ENCODE measurements at regions not wholly inside any gene's neighbourhood (a gene's known extent, or its start where the extent isn't known, plus 50 kb on each side); places are given as distances from the start of the nearest gene placed in this dataset.
"Not testable (repeated sequence)": the region's sequence is repeated elsewhere in the genome, so short reads cannot be mapped to it uniquely, and the experiment has no call there.

DNA sequence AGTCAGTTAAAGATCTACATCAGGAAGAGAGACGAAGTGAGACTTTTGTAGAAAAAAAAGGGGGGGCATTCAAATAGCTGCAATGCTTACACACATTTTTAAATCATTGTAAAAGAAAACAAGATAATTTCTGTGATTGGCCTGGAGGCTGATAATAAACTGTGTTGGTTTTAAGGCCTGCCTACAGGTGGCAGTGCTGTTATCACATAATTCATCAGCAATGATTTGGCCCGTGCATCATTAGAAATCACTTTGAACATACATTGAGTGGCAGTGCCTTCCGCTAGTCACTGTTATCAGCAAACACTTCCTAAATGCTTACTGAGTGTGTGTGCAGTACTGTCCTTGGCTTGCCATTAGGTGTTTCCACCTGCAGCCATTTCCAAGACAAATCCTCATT is 831.9 kb downstream of the TRIML1 start:
- Histone ChIP-seq H3K4me1 (no peaks in the 10 kb centered on the region), H3K27me3 (no peaks in the 10 kb centered on the region), H3K4me3 (no peak overlapping the region), H3K27ac (no peak overlapping the region), H3K9me3 (no peaks in the 10 kb centered on the region), H3K36me3 (no peaks in the 10 kb centered on the region)
- no peak for DNase-seq (ENCODE audit: extremely low spot score in 2 of 2)
- intact Hi-C loops (cut with DNase I), result no loop called here
- no peak for TF ChIP-seq POLR2A (IDR thresholded peaks at IDR 0.05)
- no peak for TF ChIP-seq POLR2AphosphoS5 (IDR thresholded peaks at IDR 0.05; ENCODE audit: insufficient read depth in 1 of 2, low read depth in 1 of 2)
- TF ChIP-seq, protein P1, sequence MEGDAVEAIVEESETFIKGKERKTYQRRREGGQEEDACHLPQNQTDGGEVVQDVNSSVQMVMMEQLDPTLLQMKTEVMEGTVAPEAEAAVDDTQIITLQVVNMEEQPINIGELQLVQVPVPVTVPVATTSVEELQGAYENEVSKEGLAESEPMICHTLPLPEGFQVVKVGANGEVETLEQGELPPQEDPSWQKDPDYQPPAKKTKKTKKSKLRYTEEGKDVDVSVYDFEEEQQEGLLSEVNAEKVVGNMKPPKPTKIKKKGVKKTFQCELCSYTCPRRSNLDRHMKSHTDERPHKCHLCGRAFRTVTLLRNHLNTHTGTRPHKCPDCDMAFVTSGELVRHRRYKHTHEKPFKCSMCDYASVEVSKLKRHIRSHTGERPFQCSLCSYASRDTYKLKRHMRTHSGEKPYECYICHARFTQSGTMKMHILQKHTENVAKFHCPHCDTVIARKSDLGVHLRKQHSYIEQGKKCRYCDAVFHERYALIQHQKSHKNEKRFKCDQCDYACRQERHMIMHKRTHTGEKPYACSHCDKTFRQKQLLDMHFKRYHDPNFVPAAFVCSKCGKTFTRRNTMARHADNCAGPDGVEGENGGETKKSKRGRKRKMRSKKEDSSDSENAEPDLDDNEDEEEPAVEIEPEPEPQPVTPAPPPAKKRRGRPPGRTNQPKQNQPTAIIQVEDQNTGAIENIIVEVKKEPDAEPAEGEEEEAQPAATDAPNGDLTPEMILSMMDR (IDR thresholded peaks at IDR 0.05), result no peak

- DNase-seq (ENCODE audit: extremely low spot score in 2 of 2), result no peak
- intact Hi-C loops (cut with DNase I), result no loop called here
- TF ChIP-seq POLR2AphosphoS5 (IDR thresholded peaks at IDR 0.05; ENCODE audit: insufficient read depth in 1 of 2, low read depth in 1 of 2) (no peak), POLR2A (IDR thresholded peaks at IDR 0.05) (no peak)
- TF ChIP-seq, protein P1 (IDR thresholded peaks at IDR 0.05), result no peak
- Histone ChIP-seq H3K4me1 (peaks cover 5% of the 10 kb centered on the region), H3K9me3 (no peaks in the 10 kb centered on the region), H3K27me3 (no peaks in the 10 kb centered on the region), H3K4me3 (no peak overlapping the region), H3K36me3 (no peaks in the 10 kb centered on the region), H3K27ac (no peak overlapping the region)
Observed at GRCh38 chr4:188975271-188975670, 836.0 kb downstream of the TRIML1 start.

DNA sequence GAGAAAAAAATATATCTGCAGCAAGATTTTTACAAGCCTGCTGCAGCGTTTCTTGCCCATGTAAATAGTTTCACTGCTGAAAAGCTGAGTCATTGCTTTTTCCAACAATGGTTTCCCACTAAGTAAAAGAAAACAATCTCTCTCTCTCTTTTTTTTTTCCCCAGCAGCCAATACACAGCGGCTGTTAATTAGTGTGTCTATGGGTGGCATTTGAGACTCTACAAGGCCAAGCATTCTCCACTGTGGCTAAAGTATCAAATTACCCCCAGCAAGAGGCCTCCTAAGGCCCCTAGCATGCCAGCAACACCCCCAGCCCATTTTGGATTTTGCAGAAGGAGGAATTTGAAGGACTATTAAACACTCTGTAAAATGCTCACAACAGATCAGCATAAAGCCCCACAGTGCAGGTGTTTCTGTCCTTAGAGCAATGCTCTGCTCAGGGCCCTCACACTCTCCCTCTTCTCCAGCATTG is 837.4 kb downstream of the TRIML1 start:
- DNase-seq (ENCODE audit: extremely low spot score in 2 of 2), result no peak
- Histone ChIP-seq H3K4me1 (peaks cover 5% of the 10 kb centered on the region), H3K27me3 (no peaks in the 10 kb centered on the region), H3K36me3 (no peaks in the 10 kb centered on the region), H3K27ac (no peak overlapping the region), H3K4me3 (no peak overlapping the region), H3K9me3 (no peaks in the 10 kb centered on the region)
- intact Hi-C loops (cut with DNase I), result no loop called here
- TF ChIP-seq POLR2A (IDR thresholded peaks at IDR 0.05) (no peak), POLR2AphosphoS5 (IDR thresholded peaks at IDR 0.05; ENCODE audit: insufficient read depth in 1 of 2, low read depth in 1 of 2) (no peak)
- TF ChIP-seq, protein P1 (IDR thresholded peaks at IDR 0.05), result no peak

- H3K4me3 ChIP-seq; H3K4me1 ChIP-seq; H3K9me3 ChIP-seq; H3K36me3 ChIP-seq; H3K27ac ChIP-seq; intact Hi-C loops (cut with DNase I); DNase-seq (ENCODE audit: extremely low spot score in 2 of 2); H3K27me3 ChIP-seq: not testable (repeated sequence)
Observed at GRCh38 chr4:188977232-188977631, 838.0 kb downstream of the TRIML1 start.

- TF ChIP-seq POLR2AphosphoS5 (IDR thresholded peaks at IDR 0.05; ENCODE audit: insufficient read depth in 1 of 2, low read depth in 1 of 2), result no peak
- TF ChIP-seq POLR2A (IDR thresholded peaks at IDR 0.05), result no peak
- TF ChIP-seq, protein P1 (IDR thresholded peaks at IDR 0.05), result no peak
- intact Hi-C loops (cut with DNase I), result no loop called here
Observed at GRCh38 chr4:188984518-188984917, 845.3 kb downstream of the TRIML1 start.

More at GRCh38 chr4:188984518-188984917, 845.3 kb downstream of the TRIML1 start:
- Histone ChIP-seq H3K27ac (no peak overlapping the region), H3K36me3 (no peaks in the 10 kb centered on the region), H3K9me3 (no peaks in the 10 kb centered on the region), H3K4me3 (no peak overlapping the region), H3K27me3 (no peaks in the 10 kb centered on the region), H3K4me1 (no peaks in the 10 kb centered on the region)
- DNase-seq (ENCODE audit: extremely low spot score in 2 of 2), result no peak
